ENCODE measurements at regions not wholly inside any gene's neighbourhood (a gene's known extent, or its start where the extent isn't known, plus 50 kb on each side); places are given as distances from the start of the nearest gene placed in this dataset.

GRCh38 chrX:124594017-124594651 lies 247.8 kb downstream of the SH2D1A start:
- DNase-seq (ENCODE audit: low read depth, low spot score) (no peak), FAIRE-seq (no peak)
- no peaks in the 10 kb centered on the region for H4K20me1 ChIP-seq (ENCODE audit: control insufficient read depth, extremely low read depth, insufficient read depth, low read length)
- no peaks in the 10 kb centered on the region for H3K36me3 ChIP-seq (ENCODE audit: control insufficient read depth in 2 of 2, extremely low read depth in 1 of 2, insufficient read depth in 2 of 2, low read length in 2 of 2)
- peaks cover 4% of the 10 kb centered on the region for H3K4me1 ChIP-seq (ENCODE audit: control insufficient read depth, extremely low read depth, insufficient read depth, low read length)
- H3K9me1 ChIP-seq (ENCODE audit: control insufficient read depth, extremely low read depth, insufficient read depth, low read length), result no peaks in the 10 kb centered on the region
- dilution Hi-C loops (cut with MboI; ENCODE audit: extremely low pct_ligation_motif_present, low sequenced_read_pairs), result no loop called here
- H3K4me2 ChIP-seq (ENCODE audit: control insufficient read depth, extremely low read depth, insufficient read depth, low read depth, low read length), result no peak overlapping the region
- no peaks in the 10 kb centered on the region for H3K9me3 ChIP-seq (ENCODE audit: control insufficient read depth, low read depth, low read length)
- H3K79me2 ChIP-seq (ENCODE audit: control insufficient read depth, insufficient read depth, low read length), result no peaks in the 10 kb centered on the region
- H2AFZ ChIP-seq (ENCODE audit: control insufficient read depth, low read length), result no peak overlapping the region
- H3K27ac ChIP-seq (ENCODE audit: control insufficient read depth, insufficient read depth, low read length), result no peak overlapping the region
- no peak overlapping the region for H3K4me3 ChIP-seq (ENCODE audit: control insufficient read depth in 2 of 3, extremely low read depth in 1 of 3, insufficient read depth in 2 of 3, low read depth in 1 of 3, low read length in 3 of 3)
- no peaks in the 10 kb centered on the region for H3K27me3 ChIP-seq (ENCODE audit: control insufficient read depth, extremely low read depth, insufficient read depth, low read length)
- H3K9ac ChIP-seq (ENCODE audit: control insufficient read depth, extremely low read depth, insufficient read depth, low read length), result no peak overlapping the region
- no peak for TF ChIP-seq EZH2 (IDR thresholded peaks at IDR 0.05; ENCODE audit: low read length)
- TF ChIP-seq CTCF (optimal IDR thresholded peaks at IDR 0.05 in 1 of 3, IDR thresholded peaks at IDR 0.05 in 1 of 3, conservative IDR thresholded peaks at IDR 0.05 in 1 of 3; ENCODE audit: extremely low read depth in 1 of 3, insufficient read depth in 2 of 3, low read length in 3 of 3), result peak in 1 of 3 experiments; percentile 9

GRCh38 chrX:124605511-124605910 lies 259.1 kb downstream of the SH2D1A start:
- no peak for DNase-seq (ENCODE audit: low read depth, low spot score)

More at GRCh38 chrX:124605511-124605910, 259.1 kb downstream of the SH2D1A start:
- H3K9me3 ChIP-seq (ENCODE audit: control insufficient read depth, low read depth, low read length), result no peaks in the 10 kb centered on the region
- H3K4me2 ChIP-seq (ENCODE audit: control insufficient read depth, extremely low read depth, insufficient read depth, low read depth, low read length), result no peak overlapping the region
- no peaks in the 10 kb centered on the region for H3K4me1 ChIP-seq (ENCODE audit: control insufficient read depth, extremely low read depth, insufficient read depth, low read length)
- no peak overlapping the region for H3K4me3 ChIP-seq (ENCODE audit: control insufficient read depth in 2 of 3, extremely low read depth in 1 of 3, insufficient read depth in 2 of 3, low read depth in 1 of 3, low read length in 3 of 3)
- FAIRE-seq, result peak; percentile 82
- H3K79me2 ChIP-seq (ENCODE audit: control insufficient read depth, insufficient read depth, low read length), result no peaks in the 10 kb centered on the region
- H3K27ac ChIP-seq (ENCODE audit: control insufficient read depth, insufficient read depth, low read length), result no peak overlapping the region
- TF ChIP-seq EZH2 (IDR thresholded peaks at IDR 0.05; ENCODE audit: low read length) (no peak), CTCF (optimal IDR thresholded peaks at IDR 0.05 in 1 of 3, IDR thresholded peaks at IDR 0.05 in 1 of 3, conservative IDR thresholded peaks at IDR 0.05 in 1 of 3; ENCODE audit: extremely low read depth in 1 of 3, insufficient read depth in 2 of 3, low read length in 3 of 3) (no peak)
- no peaks in the 10 kb centered on the region for H3K9me1 ChIP-seq (ENCODE audit: control insufficient read depth, extremely low read depth, insufficient read depth, low read length)
- no peak overlapping the region for H3K9ac ChIP-seq (ENCODE audit: control insufficient read depth, extremely low read depth, insufficient read depth, low read length)
- dilution Hi-C loops (cut with MboI; ENCODE audit: extremely low pct_ligation_motif_present, low sequenced_read_pairs), result no loop called here
- no peaks in the 10 kb centered on the region for H4K20me1 ChIP-seq (ENCODE audit: control insufficient read depth, extremely low read depth, insufficient read depth, low read length)
- no peaks in the 10 kb centered on the region for H3K27me3 ChIP-seq (ENCODE audit: control insufficient read depth, extremely low read depth, insufficient read depth, low read length)
- H3K36me3 ChIP-seq (ENCODE audit: control insufficient read depth in 2 of 2, extremely low read depth in 1 of 2, insufficient read depth in 2 of 2, low read length in 2 of 2), result no peaks in the 10 kb centered on the region
- no peak overlapping the region for H2AFZ ChIP-seq (ENCODE audit: control insufficient read depth, low read length)
